H1 (cell line): ENCODE measurements at regions not wholly inside any gene's neighbourhood (a gene's known extent, or its start where the extent isn't known, plus 50 kb on each side); places are given as distances from the start of the nearest gene placed in this dataset.

ENCODE experiments used
- BACH1 ChIP-seq: IDR thresholded peaks from 2 replicates; pipeline ENCODE4 v1.6.1; 2012; ENCODE audit warnings: low read length, improper control_type of control experiment
- POLR2A ChIP-seq, 2 experiments: IDR thresholded peaks; 1 replicate in 1 of 2; 2 replicates in 1 of 2; pipeline ENCODE4 v1.6.1; 2011; ENCODE audit warnings: low read depth in 2 of 2, low read length in 2 of 2, mild to moderate bottlenecking in 2 of 2; ENCODE audit errors: control extremely low read depth in 1 of 2
- POLR2AphosphoS5 ChIP-seq: IDR thresholded peaks from 2 replicates; pipeline ENCODE4 v1.6.1; 2011; ENCODE audit warnings: low read depth, low read length
- TAF1 ChIP-seq: IDR thresholded peaks from 2 replicates; pipeline ENCODE4 v1.6.1; 2011; ENCODE audit warnings: mild to moderate bottlenecking, low read depth, low read length
- TF ChIP-seq, protein P1 (sequence below), 3 experiments: IDR thresholded peaks; 1 replicate in 2 of 3; 2 replicates in 1 of 3; pipeline versions ENCODE4 v1.5.1 to v1.6.1; 2011; ENCODE audit warnings: low read length in 3 of 3, mild to moderate bottlenecking in 3 of 3, inconsistent platforms in 2 of 3, low read depth in 1 of 3, moderate library complexity in 1 of 3; ENCODE audit not compliant: insufficient read depth in 1 of 3; ENCODE audit errors: control extremely low read depth in 1 of 3

DNA sequence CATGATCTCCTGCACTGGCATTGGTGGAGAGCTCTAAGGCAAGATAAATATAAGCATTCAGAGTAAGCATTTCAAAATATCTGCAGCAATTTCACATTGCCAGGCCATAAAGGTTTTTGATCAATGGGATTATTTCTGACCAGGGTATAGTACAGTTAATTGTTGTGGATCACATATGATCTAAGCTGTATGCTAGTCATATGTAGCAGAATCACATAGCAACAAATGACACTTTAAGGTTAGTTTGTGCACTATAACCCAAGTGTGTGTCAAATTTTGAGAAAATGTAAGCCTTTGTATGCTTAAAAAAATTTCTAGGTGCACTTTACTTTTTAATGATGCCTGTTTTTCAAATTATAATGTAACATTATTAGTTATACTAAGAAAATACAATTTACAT, 386.0 kb upstream of the ADAMTS5 start:
- TF ChIP-seq BACH1: no peak
- TF ChIP-seq, protein P1, sequence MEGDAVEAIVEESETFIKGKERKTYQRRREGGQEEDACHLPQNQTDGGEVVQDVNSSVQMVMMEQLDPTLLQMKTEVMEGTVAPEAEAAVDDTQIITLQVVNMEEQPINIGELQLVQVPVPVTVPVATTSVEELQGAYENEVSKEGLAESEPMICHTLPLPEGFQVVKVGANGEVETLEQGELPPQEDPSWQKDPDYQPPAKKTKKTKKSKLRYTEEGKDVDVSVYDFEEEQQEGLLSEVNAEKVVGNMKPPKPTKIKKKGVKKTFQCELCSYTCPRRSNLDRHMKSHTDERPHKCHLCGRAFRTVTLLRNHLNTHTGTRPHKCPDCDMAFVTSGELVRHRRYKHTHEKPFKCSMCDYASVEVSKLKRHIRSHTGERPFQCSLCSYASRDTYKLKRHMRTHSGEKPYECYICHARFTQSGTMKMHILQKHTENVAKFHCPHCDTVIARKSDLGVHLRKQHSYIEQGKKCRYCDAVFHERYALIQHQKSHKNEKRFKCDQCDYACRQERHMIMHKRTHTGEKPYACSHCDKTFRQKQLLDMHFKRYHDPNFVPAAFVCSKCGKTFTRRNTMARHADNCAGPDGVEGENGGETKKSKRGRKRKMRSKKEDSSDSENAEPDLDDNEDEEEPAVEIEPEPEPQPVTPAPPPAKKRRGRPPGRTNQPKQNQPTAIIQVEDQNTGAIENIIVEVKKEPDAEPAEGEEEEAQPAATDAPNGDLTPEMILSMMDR (IDR thresholded peaks at IDR 0.05; ENCODE audit: control extremely low read depth in 1 of 3, insufficient read depth in 1 of 3, low read depth in 1 of 3, low read length in 3 of 3): no peak
- TF ChIP-seq POLR2A (IDR thresholded peaks at IDR 0.05; ENCODE audit: control extremely low read depth in 1 of 2, low read depth in 2 of 2, low read length in 2 of 2): no peak
- TF ChIP-seq TAF1: no peak
- no peak for TF ChIP-seq POLR2AphosphoS5
